ENCODE measurements at regions not wholly inside any gene's neighbourhood (a gene's known extent, or its start where the extent isn't known, plus 50 kb on each side); places are given as distances from the start of the nearest gene placed in this dataset.

- Mint-ChIP-seq H3K4me1 (no peaks in the 10 kb centered on the region), H3K27me3 (no peaks in the 10 kb centered on the region), H3K27ac (no peak overlapping the region), H3K36me3 (ENCODE audit: low read depth) (no peaks in the 10 kb centered on the region), H3K9me3 (ENCODE audit: low read depth) (peaks cover 4% of the 10 kb centered on the region), H3K4me3 (no peak overlapping the region)
- intact Hi-C loops (cut with DNase I, micrococcal nuclease) = no loop called here
- POLR2A ChIA-PET = no interaction called here
- CTCF ChIA-PET = no interaction called here
- DNase-seq = no peak
- no peak for ATAC-seq
Observed at GRCh38 chr4:4771160-4771559, 88.3 kb upstream of the MSX1 start.

GRCh38 chr4:4770610-4771009 lies 88.9 kb upstream of the MSX1 start:
- Mint-ChIP-seq H3K36me3 (ENCODE audit: low read depth) (peaks cover under 1% of the 10 kb centered on the region), H3K27ac (no peak overlapping the region), H3K4me1 (no peaks in the 10 kb centered on the region), H3K4me3 (no peak overlapping the region), H3K9me3 (ENCODE audit: low read depth) (peaks cover 4% of the 10 kb centered on the region), H3K27me3 (peaks cover under 1% of the 10 kb centered on the region)
- ChIA-PET CTCF (no interaction called here), POLR2A (no interaction called here)
- DNase-seq = no peak
- intact Hi-C loops (cut with DNase I, micrococcal nuclease) = no loop called here
- no peak for ATAC-seq

- POLR2A ChIA-PET = no interaction called here
- no peak for ATAC-seq
- Mint-ChIP-seq H3K9me3 (ENCODE audit: low read depth) (peaks cover 4% of the 10 kb centered on the region), H3K27me3 (peaks cover 10% of the 10 kb centered on the region), H3K27ac (no peak overlapping the region), H3K4me1 (peaks cover 14% of the 10 kb centered on the region), H3K4me3 (no peak overlapping the region), H3K36me3 (ENCODE audit: low read depth) (peaks cover 2% of the 10 kb centered on the region)
- DNase-seq = no peak
- intact Hi-C loops (cut with DNase I, micrococcal nuclease) = loop anchor here in 1 of 2 experiments (10.0 kb wide), 1 partner anchor 282 kb away; no protein-coding TSS in a partner anchor
- CTCF ChIA-PET = no interaction called here
Observed at GRCh38 chr4:4766564-4766963, 92.9 kb upstream of the MSX1 start.

- POLR2A ChIA-PET = no interaction called here
- Mint-ChIP-seq H3K27ac (no peak overlapping the region), H3K4me1 (peaks cover 14% of the 10 kb centered on the region), H3K27me3 (peaks cover 10% of the 10 kb centered on the region), H3K4me3 (no peak overlapping the region), H3K9me3 (ENCODE audit: low read depth) (peaks cover 4% of the 10 kb centered on the region), H3K36me3 (ENCODE audit: low read depth) (peaks cover 2% of the 10 kb centered on the region)
- CTCF ChIA-PET = interaction anchor here (0.6 to 0.7 kb wide), 3 partner anchors 10 to 56 kb away, joined by 3 to 4 read pairs (median 3); no protein-coding TSS in a partner anchor
- DNase-seq = no peak
- ATAC-seq = no peak
- intact Hi-C loops (cut with DNase I, micrococcal nuclease) = loop anchor here in 1 of 2 experiments (10.0 kb wide), 1 partner anchor 281 kb away; no protein-coding TSS in a partner anchor
Observed at GRCh38 chr4:4765811-4766210, 93.7 kb upstream of the MSX1 start.

GRCh38 chr4:4764558-4764905 lies 94.9 kb upstream of the MSX1 start:
- H3K27me3 Mint-ChIP-seq = peaks cover 10% of the 10 kb centered on the region
- ChIA-PET CTCF (no interaction called here), POLR2A (no interaction called here)
- intact Hi-C loops (cut with DNase I, micrococcal nuclease) = loop anchor here in 1 of 2 experiments (10.0 kb wide), 1 partner anchor 280 kb away; no protein-coding TSS in a partner anchor
- peaks cover 4% of the 10 kb centered on the region for H3K9me3 Mint-ChIP-seq (ENCODE audit: low read depth)
- DNase-seq (no peak), ATAC-seq (no peak)
- H3K27ac Mint-ChIP-seq = no peak overlapping the region
- H3K4me3 Mint-ChIP-seq = no peak overlapping the region
- H3K4me1 Mint-ChIP-seq = peaks cover 14% of the 10 kb centered on the region
- peaks cover 2% of the 10 kb centered on the region for H3K36me3 Mint-ChIP-seq (ENCODE audit: low read depth)

GRCh38 chr4:4763822-4764557 lies 95.5 kb upstream of the MSX1 start:
- Mint-ChIP-seq H3K4me1 (peaks cover 14% of the 10 kb centered on the region), H3K4me3 (no peak overlapping the region), H3K27ac (no peak overlapping the region), H3K36me3 (ENCODE audit: low read depth) (peaks cover 2% of the 10 kb centered on the region), H3K9me3 (ENCODE audit: low read depth) (peaks cover 4% of the 10 kb centered on the region), H3K27me3 (peaks cover 10% of the 10 kb centered on the region)
- DNase-seq = no peak
- ATAC-seq = no peak
- ChIA-PET CTCF (no interaction called here), POLR2A (no interaction called here)
- intact Hi-C loops (cut with DNase I, micrococcal nuclease) = loop anchor here (2.0 to 10.0 kb wide), 2 partner anchors 275 to 279 kb away; no protein-coding TSS in a partner anchor

GRCh38 chr4:4762909-4763821 lies 96.3 kb upstream of the MSX1 start:
- ChIA-PET POLR2A (no interaction called here), CTCF (interaction anchor here (0.5 kb wide), 1 partner anchor 1050 kb away, joined by 4 read pairs; no protein-coding TSS in a partner anchor)
- Mint-ChIP-seq H3K4me3 (no peak overlapping the region), H3K9me3 (ENCODE audit: low read depth) (peaks cover 4% of the 10 kb centered on the region), H3K36me3 (ENCODE audit: low read depth) (peaks cover 2% of the 10 kb centered on the region), H3K4me1 (peaks cover 14% of the 10 kb centered on the region), H3K27me3 (peaks cover 10% of the 10 kb centered on the region), H3K27ac (no peak overlapping the region)
- ATAC-seq (peak; percentile 98), DNase-seq (peak; percentile 72)
- intact Hi-C loops (cut with DNase I, micrococcal nuclease) = loop anchor here (2.0 to 10.0 kb wide), 2 partner anchors 274 to 278 kb away; no protein-coding TSS in a partner anchor

- intact Hi-C loops (cut with DNase I, micrococcal nuclease) = loop anchor here (2.0 to 10.0 kb wide), 2 partner anchors 273 to 277 kb away; no protein-coding TSS in a partner anchor
- Mint-ChIP-seq H3K36me3 (ENCODE audit: low read depth) (peaks cover 2% of the 10 kb centered on the region), H3K4me3 (no peak overlapping the region), H3K27ac (no peak overlapping the region), H3K9me3 (ENCODE audit: low read depth) (peaks cover 2% of the 10 kb centered on the region), H3K27me3 (peaks cover 10% of the 10 kb centered on the region), H3K4me1 (peaks cover 14% of the 10 kb centered on the region)
- ChIA-PET POLR2A (no interaction called here), CTCF (no interaction called here)
- ATAC-seq (no peak), DNase-seq (no peak)
Observed at GRCh38 chr4:4762300-4762699, 97.2 kb upstream of the MSX1 start.

- ATAC-seq (no peak), DNase-seq (peak; percentile 6)
- ChIA-PET CTCF (no interaction called here), POLR2A (no interaction called here)
- Mint-ChIP-seq H3K4me3 (no peak overlapping the region), H3K4me1 (peaks cover 14% of the 10 kb centered on the region), H3K27me3 (peaks cover 10% of the 10 kb centered on the region), H3K27ac (no peak overlapping the region), H3K9me3 (ENCODE audit: low read depth) (no peaks in the 10 kb centered on the region), H3K36me3 (ENCODE audit: low read depth) (peaks cover 2% of the 10 kb centered on the region)
- intact Hi-C loops (cut with DNase I, micrococcal nuclease) = loop anchor here in 1 of 2 experiments (10.0 kb wide), 1 partner anchor 277 kb away; no protein-coding TSS in a partner anchor
Observed at GRCh38 chr4:4761128-4761982, 98.1 kb upstream of the MSX1 start.

- CTCF ChIA-PET = interaction anchor here (0.7 kb wide), 1 partner anchor 81 kb away, joined by 3 read pairs; no protein-coding TSS in a partner anchor
- H3K4me1 Mint-ChIP-seq = peaks cover 14% of the 10 kb centered on the region
- intact Hi-C loops (cut with DNase I, micrococcal nuclease) = loop anchor here in 1 of 2 experiments (10.0 kb wide), 1 partner anchor 275 kb away; no protein-coding TSS in a partner anchor
- H3K9me3 Mint-ChIP-seq (ENCODE audit: low read depth) = no peaks in the 10 kb centered on the region
- no peak overlapping the region for H3K4me3 Mint-ChIP-seq
- POLR2A ChIA-PET = no interaction called here
- ATAC-seq (no peak), DNase-seq (no peak)
- H3K36me3 Mint-ChIP-seq (ENCODE audit: low read depth) = no peaks in the 10 kb centered on the region
- H3K27me3 Mint-ChIP-seq = peaks cover 8% of the 10 kb centered on the region
- H3K27ac Mint-ChIP-seq = no peak overlapping the region
Observed at GRCh38 chr4:4759883-4760282, 99.6 kb upstream of the MSX1 start.

GRCh38 chr4:4759232-4759631 lies 100.2 kb upstream of the MSX1 start:
- Mint-ChIP-seq H3K27ac (no peak overlapping the region), H3K36me3 (ENCODE audit: low read depth) (no peaks in the 10 kb centered on the region), H3K27me3 (peaks cover 5% of the 10 kb centered on the region), H3K9me3 (ENCODE audit: low read depth) (no peaks in the 10 kb centered on the region), H3K4me1 (peaks cover 14% of the 10 kb centered on the region), H3K4me3 (no peak overlapping the region)
- intact Hi-C loops (cut with DNase I, micrococcal nuclease) = no loop called here
- no peak for ATAC-seq
- no peak for DNase-seq
- ChIA-PET POLR2A (no interaction called here), CTCF (interaction anchor here (0.7 kb wide), 1 partner anchor 81 kb away, joined by 3 read pairs; no protein-coding TSS in a partner anchor)
